ENCODE measurements at regions not wholly inside any gene's neighbourhood (a gene's known extent, or its start where the extent isn't known, plus 50 kb on each side); places are given as distances from the start of the nearest gene placed in this dataset.
"Not testable (repeated sequence)": the region's sequence is repeated elsewhere in the genome, so short reads cannot be mapped to it uniquely, and the experiment has no call there.

GRCh38 chr22:22714600-22715335 lies 70.4 kb downstream of the GGTLC2 start:
- in situ Hi-C loops (cut with MboI; ENCODE audit: low sequenced_read_pairs): loop anchor here (25.0 kb wide), 1 partner anchor 252 kb away; no protein-coding TSS in a partner anchor

- in situ Hi-C loops (cut with MboI; ENCODE audit: low sequenced_read_pairs): loop anchor here (25.0 kb wide), 1 partner anchor 254 kb away; no protein-coding TSS in a partner anchor
These were observed 71.8 kb downstream of the GGTLC2 start for GRCh38 chr22:22716136-22716665.

GRCh38 chr22:22717664-22718063 lies 73.2 kb downstream of the GGTLC2 start:
- in situ Hi-C loops (cut with MboI; ENCODE audit: low sequenced_read_pairs): loop anchor here (25.0 kb wide), 1 partner anchor 255 kb away; no protein-coding TSS in a partner anchor

- in situ Hi-C loops (cut with MboI; ENCODE audit: low sequenced_read_pairs): loop anchor here (25.0 kb wide), 1 partner anchor 258 kb away; no protein-coding TSS in a partner anchor
These were observed 75.8 kb downstream of the GGTLC2 start for GRCh38 chr22:22720201-22720723.

- in situ Hi-C loops (cut with MboI; ENCODE audit: low sequenced_read_pairs): loop anchor here (25.0 kb wide), 1 partner anchor 258 kb away; no protein-coding TSS in a partner anchor
These were observed 76.4 kb downstream of the GGTLC2 start for GRCh38 chr22:22720724-22721261.

- in situ Hi-C loops (cut with MboI; ENCODE audit: low sequenced_read_pairs): loop anchor here (25.0 kb wide), 1 partner anchor 260 kb away; no protein-coding TSS in a partner anchor
These were observed 77.4 kb downstream of the GGTLC2 start for GRCh38 chr22:22721681-22722354.

GRCh38 chr22:22728382-22728781 lies 84.0 kb downstream of the GGTLC2 start:
- in situ Hi-C loops (cut with MboI; ENCODE audit: low sequenced_read_pairs): no loop called here

- in situ Hi-C loops (cut with MboI; ENCODE audit: low sequenced_read_pairs): no loop called here
These were observed 86.4 kb downstream of the GGTLC2 start for GRCh38 chr22:22730655-22731373.

- in situ Hi-C loops (cut with MboI; ENCODE audit: low sequenced_read_pairs): no loop called here
These were observed 86.9 kb downstream of the GGTLC2 start for GRCh38 chr22:22731374-22731676.

GRCh38 chr22:22733006-22733405 lies 88.6 kb downstream of the GGTLC2 start:
- in situ Hi-C loops (cut with MboI; ENCODE audit: low sequenced_read_pairs): not testable (repeated sequence)

GRCh38 chr22:22733881-22734373 lies 89.5 kb downstream of the GGTLC2 start:
- in situ Hi-C loops (cut with MboI; ENCODE audit: low sequenced_read_pairs): no loop called here

- in situ Hi-C loops (cut with MboI; ENCODE audit: low sequenced_read_pairs): not testable (repeated sequence)
These were observed 90.2 kb downstream of the GGTLC2 start for GRCh38 chr22:22734395-22735272.

GRCh38 chr22:22735276-22735675 lies 90.9 kb downstream of the GGTLC2 start:
- in situ Hi-C loops (cut with MboI; ENCODE audit: low sequenced_read_pairs): not testable (repeated sequence)

GRCh38 chr22:22735695-22736611 lies 91.5 kb downstream of the GGTLC2 start:
- in situ Hi-C loops (cut with MboI; ENCODE audit: low sequenced_read_pairs): no loop called here

GRCh38 chr22:22737590-22737989 lies 93.2 kb downstream of the GGTLC2 start:
- in situ Hi-C loops (cut with MboI; ENCODE audit: low sequenced_read_pairs): no loop called here

GRCh38 chr22:22738959-22739585 lies 94.7 kb downstream of the GGTLC2 start:
- in situ Hi-C loops (cut with MboI; ENCODE audit: low sequenced_read_pairs): no loop called here

- in situ Hi-C loops (cut with MboI; ENCODE audit: low sequenced_read_pairs): no loop called here
These were observed 96.3 kb downstream of the GGTLC2 start for GRCh38 chr22:22740560-22741276.

Data from HL-60/S4 (cell line).